DMS53 (cell line): ENCODE measurements at regions not wholly inside any gene's neighbourhood (a gene's known extent, or its start where the extent isn't known, plus 50 kb on each side); places are given as distances from the start of the nearest gene placed in this dataset.
"Not testable (repeated sequence)": the region's sequence is repeated elsewhere in the genome, so short reads cannot be mapped to it uniquely, and the experiment has no call there.

Experiments
- DNase-seq: peaks from one replicate; lab custom pipeline; 2025; lab: John Stamatoyannopoulos, UW

- DNase-seq = no peak
Measured at GRCh38 chr18:76307293-76307690, 187.8 kb downstream of the ZNF516 start.

- peak; percentile 37 for DNase-seq
Measured at GRCh38 chr18:76306685-76307292, 188.3 kb downstream of the ZNF516 start.

GRCh38 chr18:76285866-76286265, 209.2 kb downstream of the ZNF516 start:
- no peak for DNase-seq

- DNase-seq = no peak
Measured at GRCh38 chr18:76281565-76281964, 213.5 kb downstream of the ZNF516 start.

GRCh38 chr18:76277801-76278200, 217.2 kb downstream of the ZNF516 start:
- DNase-seq = no peak

GRCh38 chr18:76275727-76276313, 219.2 kb downstream of the ZNF516 start:
- DNase-seq = no peak

GRCh38 chr18:76274468-76275289, 220.4 kb downstream of the ZNF516 start:
- peak; percentile 68 for DNase-seq

GRCh38 chr18:76273956-76274355, 221.1 kb downstream of the ZNF516 start:
- DNase-seq = no peak

GRCh38 chr18:76273036-76273545, 222.0 kb downstream of the ZNF516 start:
- DNase-seq = no peak

- not testable (repeated sequence) for DNase-seq
Measured at GRCh38 chr18:76267423-76267822, 227.6 kb downstream of the ZNF516 start.

- DNase-seq = no peak
Measured at GRCh38 chr18:76266236-76266991, 228.6 kb downstream of the ZNF516 start.

GRCh38 chr18:76265497-76266235, 229.4 kb downstream of the ZNF516 start:
- no peak for DNase-seq

GRCh38 chr18:76264876-76265250, 230.2 kb downstream of the ZNF516 start:
- peak; percentile 29 for DNase-seq

GRCh38 chr18:76264198-76264875, 230.7 kb downstream of the ZNF516 start:
- no peak for DNase-seq

- no peak for DNase-seq
Measured at GRCh38 chr18:76263046-76264005, 231.7 kb downstream of the ZNF516 start.

- no peak for DNase-seq
Measured at GRCh38 chr18:76260941-76261472, 234.0 kb downstream of the ZNF516 start.

GRCh38 chr18:76259711-76260110, 235.3 kb downstream of the ZNF516 start:
- no peak for DNase-seq

- no peak for DNase-seq
Measured at GRCh38 chr18:76259096-76259495, 235.9 kb downstream of the ZNF516 start.

GRCh38 chr18:76258209-76258608, 236.8 kb downstream of the ZNF516 start:
- DNase-seq = no peak
